HG02759 (cell line): ENCODE measurements at regions not wholly inside any gene's neighbourhood (a gene's known extent, or its start where the extent isn't known, plus 50 kb on each side); places are given as distances from the start of the nearest gene placed in this dataset.
A peak's percentile ranks its signal among the peaks of the same experiment; 100 is the strongest.
"Not testable (repeated sequence)": the region's sequence is repeated elsewhere in the genome, so short reads cannot be mapped to it uniquely, and the experiment has no call there.

ENCODE experiments used
- ATAC-seq: cut with Tn5 transposase; IDR thresholded peaks from one replicate; pipeline ENCODE4 v1.9.1; 2021; ENCODE audit warnings: mild to moderate bottlenecking, moderate library complexity; ENCODE audit not compliant: unreplicated experiment

DNA sequence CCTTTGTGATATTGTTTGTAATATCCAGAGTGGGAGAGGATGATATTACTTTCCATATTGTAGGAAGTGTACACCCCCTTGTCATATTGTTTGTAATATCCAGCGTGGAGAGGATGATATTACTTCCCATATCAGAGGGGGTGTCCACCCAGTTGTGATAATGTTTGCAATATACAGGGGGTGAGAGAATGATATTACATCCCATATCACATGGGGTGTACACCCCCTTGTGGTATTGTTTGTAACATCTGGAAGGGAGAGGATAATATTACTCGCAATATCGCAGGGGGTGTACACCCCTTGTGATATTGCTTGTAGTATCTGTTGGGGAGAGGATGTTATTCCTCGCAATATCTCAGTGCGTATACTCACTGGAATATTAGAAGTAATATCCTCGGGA, 61.5 kb downstream of the PRSS23 start:
- ATAC-seq, result no peak

DNA sequence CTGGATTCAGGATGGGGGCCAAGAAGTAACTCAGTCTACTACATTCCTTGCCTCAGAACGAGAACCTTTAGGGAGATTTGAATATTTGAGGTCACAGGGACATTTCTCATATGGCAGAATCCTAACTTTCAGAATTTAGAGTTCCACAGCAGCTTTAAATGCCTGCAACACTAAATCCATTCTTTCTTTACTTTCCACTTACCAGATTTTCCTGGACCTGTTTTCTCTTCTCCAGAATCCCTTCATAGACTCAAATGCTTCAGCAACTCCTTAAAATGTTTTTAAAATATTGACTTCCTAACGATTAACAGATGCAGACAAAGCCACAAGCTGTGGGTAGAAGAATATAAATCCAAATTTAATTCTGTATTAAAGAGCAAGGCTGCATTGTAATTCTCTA, 63.1 kb downstream of the PRSS23 start:
- no peak for ATAC-seq

DNA sequence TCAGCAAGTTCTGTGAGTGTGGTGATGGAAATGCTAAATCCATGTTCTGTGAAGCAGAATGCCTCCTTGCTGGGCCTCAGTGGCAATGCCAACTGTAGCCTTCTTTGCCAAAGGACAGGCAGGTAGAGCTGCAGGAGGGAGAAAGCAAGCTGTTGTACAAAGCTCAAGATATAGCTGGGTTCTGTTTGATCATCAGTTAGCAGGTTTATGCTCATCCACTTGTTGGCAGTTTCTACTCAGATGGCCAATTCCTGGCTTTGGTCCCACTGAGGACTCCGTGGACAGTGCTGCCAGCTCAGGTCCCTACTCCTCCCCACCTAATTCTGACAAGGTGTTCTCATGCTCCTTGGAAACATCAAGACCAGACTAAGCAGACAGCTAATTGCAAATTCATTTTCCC, 65.1 kb downstream of the PRSS23 start:
- no peak for ATAC-seq

DNA sequence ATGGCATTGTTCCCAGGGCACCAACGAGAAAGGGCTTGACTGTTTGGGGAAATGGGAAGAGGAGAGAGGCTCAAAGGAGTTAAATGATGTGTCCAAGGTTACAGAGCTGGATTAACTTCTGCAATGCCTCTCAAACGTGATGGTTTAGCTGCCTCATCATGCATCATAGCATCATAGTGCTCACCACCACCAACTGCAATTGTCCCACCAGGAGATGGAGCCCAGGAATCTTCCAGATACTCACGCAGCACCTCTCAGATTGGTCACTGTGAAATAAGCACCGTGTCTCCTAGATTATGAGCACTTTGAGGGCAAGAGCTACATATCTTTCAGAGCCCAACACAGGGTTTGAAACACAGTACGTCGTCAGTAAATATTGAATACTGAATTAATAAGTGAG, 69.2 kb downstream of the PRSS23 start:
- no peak for ATAC-seq

DNA sequence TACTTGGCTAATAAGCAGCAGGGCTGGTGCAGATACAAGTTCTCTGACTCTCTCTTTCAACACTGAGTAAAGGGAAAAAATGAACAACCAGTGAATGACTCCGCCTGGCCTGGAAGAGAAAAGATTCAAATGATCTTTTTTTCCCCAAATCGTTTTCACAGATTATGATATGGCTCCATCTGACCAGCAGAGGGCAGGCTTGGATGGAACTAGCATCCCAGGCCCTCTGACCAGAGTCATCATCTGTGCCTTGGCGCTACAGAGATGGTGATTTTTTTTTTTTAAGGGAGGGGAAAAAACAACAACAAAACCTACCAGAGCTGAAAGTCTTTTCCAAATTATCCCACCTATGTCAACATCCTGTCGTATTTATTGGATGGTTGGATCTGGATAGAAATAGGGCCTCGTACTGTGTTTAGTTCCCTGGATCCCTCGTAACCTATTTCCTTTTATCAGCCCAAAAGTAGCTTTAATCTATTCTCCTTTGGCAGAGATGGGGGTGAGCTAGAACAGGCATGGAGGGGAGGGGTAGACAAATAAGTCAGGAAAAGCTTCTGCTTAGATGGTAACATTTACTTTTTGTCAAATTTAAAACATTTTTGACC, 69.7 kb downstream of the PRSS23 start:
- peak; percentile 78 for ATAC-seq

DNA sequence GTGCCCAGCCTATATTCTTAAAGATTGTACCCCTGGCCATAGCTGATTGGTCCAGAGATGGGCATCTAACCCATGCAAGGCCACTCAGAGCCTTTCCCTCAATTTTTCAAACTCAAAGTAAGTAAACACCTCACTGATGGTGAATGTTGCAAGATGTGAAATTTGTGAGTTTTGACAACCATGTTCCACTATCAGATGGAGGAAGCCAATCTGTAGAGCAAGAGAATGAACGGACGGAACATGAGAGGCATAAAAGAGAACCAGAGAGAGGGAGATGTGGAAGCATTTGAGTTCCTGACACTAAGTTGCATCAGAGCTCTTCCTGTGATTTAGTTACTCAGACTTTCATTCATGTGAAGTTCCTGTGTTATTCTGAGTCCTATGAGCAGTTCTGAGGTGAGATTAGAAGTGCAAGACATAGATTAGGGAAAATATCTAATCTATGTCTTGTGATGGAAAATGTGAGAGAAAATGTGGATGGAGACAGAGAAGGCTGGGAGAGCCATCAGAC, 73.3 kb downstream of the PRSS23 start:
- no peak for ATAC-seq

DNA sequence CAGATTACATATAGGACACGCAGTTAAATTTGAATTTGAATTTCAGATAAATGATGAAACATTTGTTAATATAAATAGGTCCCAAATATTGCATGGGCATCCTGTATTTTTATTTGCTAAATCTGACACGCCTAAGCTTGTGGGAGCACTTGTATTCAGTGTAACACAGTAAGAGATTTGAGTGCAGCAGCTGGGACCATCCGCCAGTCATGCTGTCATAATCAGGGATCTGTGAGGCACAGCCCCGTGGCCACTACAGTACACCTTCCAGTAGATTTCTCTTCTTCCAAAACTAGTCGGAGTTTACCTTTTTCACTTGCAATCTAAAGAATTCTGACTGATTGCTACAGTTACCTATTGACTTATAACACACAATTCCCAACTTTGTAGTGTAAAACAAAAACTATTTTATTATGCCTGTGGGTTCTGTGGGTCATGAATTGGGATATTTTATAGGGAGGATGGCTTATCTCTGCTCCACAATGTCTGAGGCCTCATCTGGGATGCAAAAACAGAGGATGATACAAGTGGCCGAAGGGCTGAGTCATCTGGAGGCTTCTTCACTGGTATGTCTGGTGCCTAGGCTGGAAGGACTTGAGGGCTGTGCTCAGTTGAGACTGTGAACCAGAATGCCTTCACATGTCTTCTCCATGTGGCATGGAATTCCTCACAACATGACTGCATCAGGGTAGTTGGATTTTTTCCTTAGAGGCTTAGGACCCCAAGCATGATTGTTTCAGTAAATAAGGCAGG, 74.1 kb downstream of the PRSS23 start:
- no peak for ATAC-seq

DNA sequence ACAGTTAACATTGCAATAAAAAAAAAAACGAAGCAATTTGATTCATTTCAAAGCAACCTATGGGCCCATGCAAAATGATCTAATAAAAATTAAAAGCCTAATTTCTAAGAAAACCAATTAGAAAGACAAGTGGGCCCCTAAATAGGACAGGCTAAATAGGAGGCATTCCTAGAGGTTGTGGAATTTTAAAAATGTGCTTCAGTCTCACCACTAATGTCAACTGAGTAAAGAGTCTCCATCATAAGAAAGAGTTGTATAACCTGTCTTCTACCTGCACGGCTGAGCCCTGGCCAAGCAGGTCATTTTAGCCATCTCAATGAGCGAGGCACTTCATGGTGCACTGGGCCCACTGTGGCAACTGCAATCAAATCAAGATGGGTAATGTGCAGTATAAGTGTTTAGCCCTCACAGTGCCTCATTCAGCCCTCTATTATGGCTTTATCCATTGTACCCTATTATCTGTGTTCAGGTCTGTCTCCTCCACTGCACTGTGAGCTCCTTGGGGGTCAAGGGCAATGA, 76.4 kb downstream of the PRSS23 start:
- no peak for ATAC-seq

DNA sequence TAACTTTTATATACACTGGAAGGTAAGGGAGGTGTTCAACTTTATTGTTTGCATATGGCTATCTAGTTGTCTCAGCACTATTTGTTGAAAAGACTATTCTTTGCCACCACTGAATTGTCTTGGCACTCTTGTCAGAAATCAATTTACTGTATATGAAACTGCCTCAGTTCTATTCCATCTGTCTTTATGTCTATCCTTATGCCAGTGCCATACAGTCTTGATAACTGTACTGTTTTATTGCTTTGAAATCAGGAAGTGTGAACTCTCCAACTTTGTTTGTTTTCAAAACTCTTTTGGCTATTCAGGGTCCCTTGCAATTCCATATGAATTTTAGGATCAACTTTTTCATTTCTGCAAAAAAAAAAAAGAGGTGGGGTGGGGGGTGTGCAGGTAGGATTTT, 77.2 kb downstream of the PRSS23 start:
- no peak for ATAC-seq

DNA sequence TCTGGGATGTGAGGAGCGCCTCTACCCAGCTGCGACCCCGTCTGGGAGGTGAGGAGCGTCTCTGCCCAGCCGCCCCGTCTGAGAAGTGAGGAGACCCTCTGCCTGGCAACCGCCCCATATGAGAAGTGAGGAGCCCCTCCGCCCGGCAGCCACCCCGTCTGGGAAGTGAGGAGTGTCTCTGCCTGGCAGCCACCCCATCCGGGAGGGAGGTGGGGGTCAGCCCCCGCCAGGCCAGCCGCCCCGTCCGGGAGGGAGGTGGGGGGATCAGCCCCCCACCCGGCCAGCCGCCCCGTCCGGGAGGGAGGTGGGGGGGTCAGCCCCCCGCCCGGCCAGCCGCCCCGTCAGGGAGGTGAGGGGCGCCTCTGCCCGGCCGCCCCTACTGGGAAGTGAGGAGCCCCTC, 76.0 kb downstream of the FZD4 start:
- ATAC-seq, result not testable (repeated sequence)

DNA sequence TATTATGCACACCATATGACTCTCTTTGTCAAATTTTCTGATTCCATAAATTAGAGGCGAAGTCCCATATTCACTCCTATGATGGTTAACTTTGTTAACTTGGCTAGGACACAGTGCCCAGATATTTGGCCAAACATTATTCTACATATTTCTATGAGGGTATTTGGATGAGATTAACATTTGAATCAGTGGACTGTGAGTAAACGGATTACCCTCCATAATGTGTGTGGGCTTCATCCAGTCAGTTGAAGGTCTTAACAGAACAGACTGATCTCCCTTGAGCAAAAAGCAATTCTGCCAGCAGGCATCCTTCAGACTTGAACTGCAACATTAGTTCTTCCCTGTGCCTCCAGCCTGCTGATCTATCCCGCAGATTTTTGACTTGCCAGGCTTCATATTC, 69.9 kb downstream of the FZD4 start:
- no peak for ATAC-seq

DNA sequence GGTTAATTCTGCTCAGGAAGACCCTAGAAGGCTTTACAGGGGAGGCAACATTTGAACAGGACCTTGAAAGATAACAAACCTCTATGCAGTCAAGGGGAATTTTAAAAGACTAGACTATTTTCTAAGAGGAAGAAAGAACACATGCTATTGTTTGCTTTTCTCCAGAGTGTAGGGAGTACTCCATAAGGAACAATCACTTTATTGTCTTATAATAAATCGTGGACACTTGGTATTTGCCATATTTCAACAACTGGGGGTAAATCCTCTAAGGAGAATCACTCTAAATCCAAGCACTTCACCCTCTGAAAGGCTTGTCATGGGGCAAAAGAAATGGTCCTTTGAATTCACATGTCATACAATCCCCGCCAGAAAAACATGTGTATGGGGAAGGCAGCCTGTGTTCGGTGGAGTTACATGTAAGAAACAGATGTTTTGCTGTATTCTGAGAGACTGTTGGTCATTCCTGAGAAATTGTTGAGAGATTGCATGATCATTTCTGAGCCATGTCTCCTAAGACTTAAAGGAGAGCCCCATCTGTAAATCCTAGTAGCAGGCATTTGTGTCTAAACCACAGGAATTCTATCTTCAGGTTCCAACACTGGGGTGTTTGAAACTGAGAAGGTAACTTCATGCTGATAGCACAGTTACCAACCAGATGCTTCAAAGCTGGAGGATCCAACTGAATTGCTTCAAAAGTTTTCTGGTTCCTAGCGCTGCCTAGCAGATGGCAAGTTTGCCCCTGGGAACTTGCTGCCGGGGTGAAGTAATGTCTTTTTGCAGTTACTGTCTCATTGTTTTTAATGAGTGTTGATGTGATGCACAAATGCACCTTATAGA, 66.8 kb downstream of the FZD4 start:
- ATAC-seq, result no peak

DNA sequence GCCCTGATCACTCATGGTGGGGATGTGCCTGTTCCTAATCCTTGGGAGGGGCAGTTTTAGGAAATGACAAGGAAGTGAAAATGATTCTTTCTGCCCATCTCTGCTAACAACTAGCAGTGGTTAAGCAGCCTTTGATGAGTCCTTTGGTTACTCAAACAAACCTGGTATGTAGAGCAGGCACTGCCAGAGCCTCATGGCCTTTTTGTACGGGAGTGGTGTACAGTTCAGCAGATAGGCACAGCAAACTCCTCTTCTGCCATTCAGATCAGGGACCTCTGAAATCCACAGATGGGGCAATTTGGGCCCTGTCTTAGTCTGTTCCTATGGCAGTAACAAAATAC, 66.2 kb downstream of the FZD4 start:
- no peak for ATAC-seq

DNA sequence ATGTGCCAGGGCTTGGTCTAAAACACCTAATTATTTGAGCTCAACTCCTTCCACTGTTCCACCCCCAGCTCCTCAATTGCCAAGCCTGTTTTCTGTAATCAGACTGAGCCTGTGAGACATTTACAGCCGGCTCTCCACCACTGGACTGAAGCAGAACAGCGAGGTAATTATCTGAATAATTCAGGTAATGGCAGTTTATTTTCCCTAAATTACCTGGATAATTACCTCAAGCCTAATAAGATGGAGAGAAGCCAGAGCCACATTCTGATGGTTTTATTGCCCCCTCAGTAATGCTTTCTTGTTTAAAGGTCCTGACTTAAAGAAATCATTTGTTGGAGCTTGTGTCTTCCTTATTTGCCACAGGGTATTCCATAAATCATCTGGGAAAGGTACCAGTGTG, 64.2 kb downstream of the FZD4 start:
- no peak for ATAC-seq

DNA sequence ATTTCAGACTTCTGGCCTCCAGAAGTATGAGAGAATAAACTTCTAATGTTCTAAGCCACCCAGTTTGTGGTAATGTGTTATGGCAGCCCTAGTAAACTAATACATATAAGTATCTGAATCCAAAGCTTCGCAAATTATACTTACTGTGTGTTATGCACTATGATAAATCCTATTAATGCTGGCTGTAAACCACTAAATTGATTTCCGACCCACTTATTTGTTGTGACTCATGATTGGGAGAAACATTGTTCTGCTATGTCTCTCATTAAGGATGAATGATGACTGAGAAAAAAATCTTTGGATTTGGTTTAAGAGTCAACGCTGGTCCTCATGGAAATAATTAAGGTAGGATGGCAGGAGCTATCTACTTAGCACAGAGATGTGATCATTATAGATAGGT, 62.0 kb downstream of the FZD4 start:
- ATAC-seq, result no peak
